ENCODE measurements at regions not wholly inside any gene's neighbourhood (a gene's known extent, or its start where the extent isn't known, plus 50 kb on each side); places are given as distances from the start of the nearest gene placed in this dataset.

- no peak overlapping the region for H3K4me3 ChIP-seq (ENCODE audit: low read depth, low read length)
- DNase-seq (ENCODE audit: low read depth): no peak
- no peak for TF ChIP-seq CTCF (IDR thresholded peaks at IDR 0.05; ENCODE audit: control insufficient read depth, extremely low read depth, insufficient read depth)
Measured at GRCh38 chr5:138664276-138664943, 88.8 kb upstream of the CTNNA1 start.

GRCh38 chr5:138663561-138663960 lies 88.4 kb upstream of the HSPA9 start:
- DNase-seq (ENCODE audit: low read depth): no peak
- no peak overlapping the region for H3K4me3 ChIP-seq (ENCODE audit: low read depth, low read length)
- no peak for TF ChIP-seq CTCF (IDR thresholded peaks at IDR 0.05; ENCODE audit: control insufficient read depth, extremely low read depth, insufficient read depth)

- no peak for DNase-seq (ENCODE audit: low read depth)
- H3K4me3 ChIP-seq (ENCODE audit: low read depth, low read length): no peak overlapping the region
- TF ChIP-seq CTCF (IDR thresholded peaks at IDR 0.05; ENCODE audit: control insufficient read depth, extremely low read depth, insufficient read depth): no peak
Measured at GRCh38 chr5:138663009-138663408, 87.8 kb upstream of the HSPA9 start.

- no peak overlapping the region for H3K4me3 ChIP-seq (ENCODE audit: low read depth, low read length)
- DNase-seq (ENCODE audit: low read depth): no peak
- TF ChIP-seq CTCF (IDR thresholded peaks at IDR 0.05; ENCODE audit: control insufficient read depth, extremely low read depth, insufficient read depth): no peak
Measured at GRCh38 chr5:138662599-138662998, 87.4 kb upstream of the HSPA9 start.

- H3K4me3 ChIP-seq (ENCODE audit: low read depth, low read length): no peak overlapping the region
- DNase-seq (ENCODE audit: low read depth): no peak
- TF ChIP-seq CTCF (IDR thresholded peaks at IDR 0.05; ENCODE audit: control insufficient read depth, extremely low read depth, insufficient read depth): no peak
Measured at GRCh38 chr5:138661991-138662434, 86.8 kb upstream of the HSPA9 start.

- TF ChIP-seq CTCF (IDR thresholded peaks at IDR 0.05; ENCODE audit: control insufficient read depth, extremely low read depth, insufficient read depth): no peak
- DNase-seq (ENCODE audit: low read depth): no peak
- no peak overlapping the region for H3K4me3 ChIP-seq (ENCODE audit: low read depth, low read length)
Measured at GRCh38 chr5:138661291-138661960, 86.2 kb upstream of the HSPA9 start.
